Stimulated activated CD4-positive, alpha-beta T cell treated with anti-CD3 and anti-CD28 coated beads, TNF-alpha, amount 100 ng/mL, for 24 hours (primary cell): ENCODE measurements at regions not wholly inside any gene's neighbourhood (a gene's known extent, or its start where the extent isn't known, plus 50 kb on each side); places are given as distances from the start of the nearest gene placed in this dataset.

ENCODE experiments used
- DNase-seq, 3 experiments: peaks; one replicate each; pipeline ENCODE4 v3.0.0-alpha.2; 2020; ENCODE audit warnings: low read depth in 3 of 3

DNA sequence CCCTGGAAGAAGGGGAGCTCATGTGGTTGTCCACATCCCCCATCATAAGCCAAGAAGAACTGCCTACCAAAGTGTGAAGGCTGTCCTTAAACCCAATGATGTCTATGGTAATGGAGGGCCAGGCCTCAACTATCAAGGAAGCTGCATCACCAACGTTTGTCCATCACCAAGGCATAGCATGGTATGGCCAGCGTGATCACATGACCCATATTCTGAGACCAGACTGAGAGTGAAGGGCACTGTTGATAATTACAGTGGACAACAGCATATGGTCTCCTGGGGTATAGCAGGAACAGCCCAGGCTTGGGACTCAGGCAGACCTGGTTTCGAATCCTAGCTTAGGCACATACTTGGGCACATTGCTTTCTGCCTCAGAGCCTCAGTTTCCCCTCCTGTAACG is 218.2 kb upstream of the RREB1 start:
- DNase-seq = no peak

DNA sequence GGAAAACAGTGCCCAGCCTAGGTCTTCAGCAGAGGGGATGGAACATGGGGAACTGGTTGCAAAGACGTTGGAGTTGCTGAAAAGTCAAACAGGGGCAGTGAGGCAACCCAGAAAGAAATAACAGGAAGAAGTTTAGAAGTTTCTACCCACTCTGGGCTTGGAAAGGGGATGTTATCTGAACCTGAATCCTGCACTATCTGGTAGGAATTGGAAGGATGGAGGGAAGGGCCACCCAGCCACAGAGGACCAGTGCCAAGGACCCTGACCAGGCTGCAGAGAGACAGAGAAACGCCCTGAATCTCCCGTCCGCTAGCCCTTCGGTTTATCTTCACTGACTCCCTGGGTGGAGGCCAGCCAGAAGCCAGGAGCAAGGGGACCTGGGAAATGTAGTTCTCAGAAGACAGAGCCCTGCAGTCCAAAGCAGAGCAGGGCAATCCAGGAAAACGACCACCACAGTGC is 217.3 kb upstream of the RREB1 start:
- no peak for DNase-seq

DNA sequence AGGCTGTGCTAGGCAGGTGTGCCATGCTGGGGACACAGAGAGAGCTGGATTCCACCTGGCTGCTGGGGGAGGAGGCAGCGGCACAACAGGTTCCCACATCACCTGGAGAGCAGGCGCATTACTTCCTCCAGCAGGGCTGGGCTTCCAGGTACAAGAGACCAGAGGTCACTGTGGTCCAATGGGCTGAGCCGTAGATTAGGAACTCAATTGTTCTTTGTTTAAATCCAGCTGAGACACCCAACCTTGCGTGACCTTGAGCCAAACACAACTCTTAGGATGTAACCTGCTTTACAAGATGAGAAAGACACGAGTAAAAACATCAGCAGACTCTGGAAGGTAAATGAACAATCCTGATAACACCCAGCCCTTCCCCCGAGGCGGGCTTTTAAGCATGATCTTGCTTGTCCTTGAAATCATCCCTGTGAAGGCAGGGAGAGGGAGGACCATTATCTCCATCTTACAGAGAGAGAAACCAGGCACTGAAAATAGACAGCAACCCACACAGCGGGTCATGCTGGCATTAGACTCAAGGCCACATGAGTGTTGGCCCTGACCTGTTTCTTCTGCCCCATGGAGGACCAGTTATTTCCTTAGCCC is 216.5 kb upstream of the RREB1 start:
- DNase-seq = no peak

GRCh38 chr6:6891949-6892461 is 215.8 kb upstream of the RREB1 start:
- DNase-seq = no peak

- no peak for DNase-seq
Observed at GRCh38 chr6:6892744-6893583, 214.8 kb upstream of the RREB1 start.

DNA sequence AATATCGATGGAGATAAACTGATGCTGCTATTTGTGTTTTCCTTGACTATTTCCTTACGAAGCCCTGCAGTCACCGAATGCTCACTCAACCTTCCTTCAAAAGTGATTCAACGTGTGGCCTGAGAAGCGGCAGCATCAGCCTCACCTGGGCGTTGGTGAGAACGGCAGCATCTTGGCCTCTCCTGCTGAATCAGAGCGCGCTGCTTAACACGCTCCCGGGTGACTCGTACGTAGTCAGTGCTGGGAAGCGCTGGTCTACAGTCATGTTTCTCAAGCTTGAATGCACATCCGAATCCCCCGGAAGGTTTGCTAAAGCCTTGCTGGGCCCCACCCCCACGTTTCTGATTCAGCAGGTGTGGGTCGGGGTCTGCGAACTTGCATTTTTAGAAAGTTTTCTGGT is 214.1 kb upstream of the RREB1 start:
- DNase-seq = no peak

DNA sequence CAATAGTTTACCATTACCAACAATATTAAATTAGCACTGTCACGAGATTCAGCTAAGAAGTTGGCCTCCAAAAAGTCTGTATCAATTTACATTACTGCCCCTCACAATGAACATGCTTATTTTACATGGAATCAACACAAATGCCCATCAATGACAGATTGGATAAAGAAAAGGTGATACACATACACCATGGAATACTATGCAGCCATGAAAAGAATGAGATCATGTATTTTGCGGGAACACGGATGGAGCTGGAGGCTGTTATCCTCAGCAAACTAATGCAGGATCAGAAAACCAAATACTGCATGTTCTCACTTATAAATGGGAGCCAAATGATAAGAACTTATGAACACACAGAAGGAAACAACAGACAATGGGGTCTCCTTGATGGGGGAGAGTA is 211.8 kb upstream of the RREB1 start:
- DNase-seq = no peak

- DNase-seq = no peak
Observed at GRCh38 chr6:6897140-6897539, 210.6 kb upstream of the RREB1 start.

GRCh38 chr6:6900569-6901204 is 207.1 kb upstream of the RREB1 start:
- DNase-seq = no peak

DNA sequence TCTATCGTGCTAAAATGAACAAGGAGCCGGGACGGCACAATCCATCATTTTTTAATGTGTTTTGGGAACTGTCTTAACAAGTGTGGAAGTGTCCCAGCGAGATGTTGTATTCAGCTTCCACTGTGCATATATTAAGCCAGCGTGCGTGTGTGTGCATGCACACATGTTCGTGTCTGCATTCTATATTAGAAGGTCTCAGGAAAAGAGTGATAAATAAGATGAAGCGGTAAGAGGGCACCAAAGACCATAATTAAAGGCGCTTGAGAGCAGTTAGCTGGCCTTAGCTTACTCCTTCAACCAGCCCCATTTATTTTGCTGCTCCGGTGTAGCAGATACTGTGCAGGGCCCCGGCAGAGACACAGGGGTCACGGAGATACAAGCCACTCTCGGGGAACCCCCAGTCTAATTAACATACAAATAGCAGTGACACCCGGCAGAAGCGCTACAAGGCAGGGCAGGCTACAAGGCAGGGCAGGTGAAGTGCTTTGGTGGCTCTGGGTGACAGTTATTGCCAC is 206.5 kb upstream of the RREB1 start:
- no peak for DNase-seq

- no peak for DNase-seq
Observed at GRCh38 chr6:6901945-6902344, 205.8 kb upstream of the RREB1 start.

DNA sequence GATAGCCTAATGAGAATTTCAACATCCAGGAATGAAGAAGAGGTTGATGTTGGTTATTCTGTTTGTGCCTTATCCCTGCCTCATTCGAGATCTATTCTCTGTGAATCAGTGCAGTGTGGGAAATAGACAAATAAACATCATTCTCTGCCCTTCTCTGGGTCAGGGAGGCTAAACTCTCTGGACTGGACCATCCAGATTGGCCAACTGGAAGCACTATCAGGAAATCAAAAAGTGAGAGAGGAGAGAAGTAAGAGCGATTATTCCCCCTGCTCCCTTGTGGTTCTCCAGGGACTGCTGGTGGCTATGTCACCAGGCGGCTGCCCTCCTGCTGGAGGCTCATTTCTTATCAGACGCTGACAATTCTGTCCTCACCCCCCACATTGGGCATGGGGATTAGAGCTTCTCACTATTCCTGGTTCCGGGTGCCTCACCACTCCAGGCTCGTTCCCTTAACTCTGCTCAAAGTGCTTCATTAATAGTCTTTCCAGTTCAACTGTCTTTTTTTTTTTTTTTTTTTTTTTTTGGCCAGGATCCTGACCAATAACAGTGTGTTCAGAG is 201.7 kb upstream of the RREB1 start:
- no peak for DNase-seq

DNA sequence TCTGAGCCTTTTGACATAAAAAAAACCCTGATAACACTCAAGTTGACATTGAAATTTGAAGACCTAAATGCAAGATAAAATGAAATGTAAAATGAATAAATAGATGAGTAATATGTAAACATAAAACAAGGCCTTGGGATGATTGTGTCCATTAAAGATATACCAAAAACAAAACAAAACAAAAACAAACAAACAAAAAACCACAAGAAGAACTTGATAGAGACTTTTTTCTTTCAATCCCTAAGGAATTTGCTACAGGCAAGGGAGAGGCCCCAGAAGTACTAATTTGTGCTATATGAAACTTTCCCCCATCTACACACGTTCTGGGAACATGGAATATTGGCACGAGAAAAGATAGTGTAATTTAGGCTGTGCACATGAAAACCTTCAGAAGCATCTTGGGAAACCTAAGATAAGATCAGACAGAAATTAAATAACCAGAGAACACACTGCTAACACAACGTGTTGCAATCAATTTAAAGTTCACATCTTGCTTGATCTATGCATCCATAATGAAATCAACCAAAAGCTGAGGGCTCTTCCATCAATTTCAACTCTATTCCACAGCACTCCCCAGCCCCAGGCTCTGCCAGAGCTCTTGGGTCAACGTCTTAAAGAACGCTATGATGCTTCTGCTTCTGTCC is 201.1 kb upstream of the RREB1 start:
- no peak for DNase-seq

GRCh38 chr6:6907286-6907685 is 200.5 kb upstream of the RREB1 start:
- no peak for DNase-seq

- DNase-seq = no peak
Observed at GRCh38 chr6:6908121-6908520, 199.6 kb upstream of the RREB1 start.

GRCh38 chr6:6909111-6909510 is 198.7 kb upstream of the RREB1 start:
- DNase-seq = no peak

DNA sequence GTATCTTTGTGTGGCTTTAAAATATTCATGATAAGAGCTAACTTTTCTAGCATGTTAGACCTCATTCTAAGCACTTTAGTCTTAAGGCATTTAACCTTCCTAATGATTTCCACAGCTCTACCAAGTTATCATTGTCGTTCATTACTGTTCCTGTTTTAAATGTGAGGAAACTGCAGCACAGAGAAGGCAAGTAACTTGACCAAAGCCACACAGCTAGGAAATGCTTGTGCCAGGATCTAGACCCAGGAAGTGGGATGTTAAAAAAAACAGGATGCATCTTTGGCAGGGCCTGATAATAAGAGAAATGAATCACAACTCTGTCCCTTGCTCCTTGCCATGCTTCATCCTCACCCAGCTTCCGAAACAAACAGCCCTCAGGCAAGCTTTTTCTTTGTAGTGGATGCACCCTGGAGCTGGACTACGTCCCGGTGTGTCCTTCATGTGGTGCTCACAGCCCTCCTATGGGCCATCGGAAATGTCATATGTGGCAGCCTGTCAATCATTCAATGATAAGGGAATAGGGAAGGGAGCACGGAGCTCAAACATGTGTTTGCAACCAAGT is 196.9 kb upstream of the RREB1 start:
- DNase-seq = no peak

DNA sequence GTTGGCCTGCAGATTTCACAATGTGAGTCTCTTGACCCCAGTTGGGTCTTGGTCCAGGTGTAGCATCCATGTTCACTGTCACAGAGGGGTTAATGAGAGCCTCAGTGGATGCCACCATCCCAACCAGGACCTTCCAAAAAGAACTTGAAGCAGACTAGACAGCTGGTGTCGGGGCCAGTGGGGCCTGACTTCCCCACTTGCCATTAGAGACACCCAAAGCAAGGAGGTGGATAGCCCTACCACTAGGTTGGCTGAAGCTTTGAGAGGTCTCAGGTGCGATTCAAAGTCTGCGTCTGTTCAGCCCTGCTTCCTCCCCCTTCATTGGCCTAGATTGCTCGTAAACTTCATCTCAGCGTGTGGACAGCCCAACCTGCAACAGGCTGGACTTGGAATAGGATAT is 196.4 kb upstream of the RREB1 start:
- DNase-seq = no peak

DNA sequence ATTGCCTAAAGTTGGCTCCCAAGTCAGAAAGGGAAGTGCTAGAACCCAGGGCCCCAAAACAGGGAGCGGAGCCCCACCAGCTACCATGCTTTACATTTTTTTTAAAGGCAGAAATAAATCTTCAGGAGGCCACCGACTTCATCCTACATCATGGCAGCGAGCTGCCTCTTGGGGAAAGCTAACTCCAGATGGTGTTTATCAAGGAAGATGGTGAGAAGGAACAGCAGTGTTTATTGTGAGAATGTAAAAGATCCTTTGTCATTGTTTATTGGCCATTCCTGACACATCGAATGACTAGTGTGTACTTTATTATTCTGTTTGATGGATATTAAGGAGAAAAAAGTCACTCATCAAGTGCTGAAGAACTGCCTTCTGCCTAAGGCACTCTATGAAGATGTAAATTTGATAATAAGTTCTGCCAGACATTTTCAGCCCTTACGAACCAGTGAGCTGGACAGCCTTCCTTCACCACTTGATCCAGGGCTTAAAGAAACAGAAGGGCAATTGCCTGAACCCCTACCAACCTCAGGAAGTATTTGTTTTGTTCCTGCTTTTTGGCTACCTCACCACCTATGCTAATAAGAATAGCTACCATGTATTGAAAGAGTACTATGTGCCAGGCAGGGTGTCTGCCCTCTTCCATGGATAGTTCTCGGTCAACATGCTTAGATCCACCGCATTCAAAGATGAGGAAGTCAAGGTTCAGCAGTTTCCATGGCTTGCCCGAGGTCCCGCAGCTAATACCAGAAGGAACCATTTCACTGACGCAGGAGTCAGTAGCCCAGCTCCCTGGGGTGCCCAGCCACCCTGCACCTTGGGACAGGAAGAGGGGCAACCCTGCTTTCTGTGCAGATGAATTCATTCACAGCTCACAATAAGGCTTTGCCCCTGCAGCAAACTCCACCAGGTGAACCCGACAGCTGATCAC is 194.7 kb upstream of the RREB1 start:
- DNase-seq = no peak

GRCh38 chr6:6915219-6915618 is 192.5 kb upstream of the RREB1 start:
- DNase-seq = no peak
